ENCODE measurements at regions not wholly inside any gene's neighbourhood (a gene's known extent, or its start where the extent isn't known, plus 50 kb on each side); places are given as distances from the start of the nearest gene placed in this dataset.

GRCh38 chr13:88459331-88459730, 788.2 kb downstream of the SLITRK5 start:
- H3K4me2 ChIP-seq, result no peak overlapping the region
- CTCF ChIA-PET, result no interaction called here
- no peaks in the 10 kb centered on the region for H4K20me1 ChIP-seq (ENCODE audit: insufficient read depth)
- no peak overlapping the region for H2AFZ ChIP-seq
- no peak overlapping the region for H3K27ac ChIP-seq
- intact Hi-C loops (cut with micrococcal nuclease; ENCODE audit: unreplicated experiment), result no loop called here
- no peak for DNase-seq
- H3K9me3 ChIP-seq (ENCODE audit: insufficient read depth, low read depth), result no peaks in the 10 kb centered on the region
- H3K9me2 ChIP-seq (ENCODE audit: insufficient read depth), result no peaks in the 10 kb centered on the region
- no peaks in the 10 kb centered on the region for H3K27me3 ChIP-seq (ENCODE audit: insufficient read depth, low read depth)
- no peaks in the 10 kb centered on the region for H3K4me1 ChIP-seq (replicated peaks; ENCODE audit: insufficient read depth)
- no peaks in the 10 kb centered on the region for H3F3A ChIP-seq (ENCODE audit: insufficient read depth, low read depth)
- POLR2A ChIA-PET (ENCODE audit: unreplicated experiment), result no interaction called here
- H3K36me3 ChIP-seq (ENCODE audit: low read depth), result no peaks in the 10 kb centered on the region
- H3K79me2 ChIP-seq (ENCODE audit: low read depth), result no peaks in the 10 kb centered on the region
- H3K4me3 ChIP-seq, result no peak overlapping the region
- no peak for TF ChIP-seq EZH2 (IDR thresholded peaks at IDR 0.05; ENCODE audit: low read depth)
- TF ChIP-seq CTCF (conservative IDR thresholded peaks at IDR 0.05), result no peak
- BruUV-seq (replicated peaks), result no TSS peak

- intact Hi-C loops (cut with micrococcal nuclease; ENCODE audit: unreplicated experiment), result no loop called here
- no peak for TF ChIP-seq EZH2 (IDR thresholded peaks at IDR 0.05; ENCODE audit: low read depth)
- no peak for TF ChIP-seq CTCF (conservative IDR thresholded peaks at IDR 0.05)
- no peaks in the 10 kb centered on the region for H3F3A ChIP-seq (ENCODE audit: insufficient read depth, low read depth)
- ChIA-PET CTCF (no interaction called here), POLR2A (ENCODE audit: unreplicated experiment) (interaction anchor here (0.5 kb wide), 1 partner anchor 97 kb away, joined by 3 read pairs; no protein-coding TSS in a partner anchor)
- H3K9me3 ChIP-seq (ENCODE audit: insufficient read depth, low read depth), result no peaks in the 10 kb centered on the region
- no peaks in the 10 kb centered on the region for H3K27me3 ChIP-seq (ENCODE audit: insufficient read depth, low read depth)
- no peak for DNase-seq
- BruUV-seq (replicated peaks), result no TSS peak
- H3K79me2 ChIP-seq (ENCODE audit: low read depth), result no peaks in the 10 kb centered on the region
- no peak overlapping the region for H2AFZ ChIP-seq
- no peaks in the 10 kb centered on the region for H3K36me3 ChIP-seq (ENCODE audit: low read depth)
- H3K4me3 ChIP-seq, result no peak overlapping the region
- H3K4me1 ChIP-seq (replicated peaks; ENCODE audit: insufficient read depth), result no peaks in the 10 kb centered on the region
- H3K4me2 ChIP-seq, result no peak overlapping the region
- no peaks in the 10 kb centered on the region for H3K9me2 ChIP-seq (ENCODE audit: insufficient read depth)
- no peaks in the 10 kb centered on the region for H4K20me1 ChIP-seq (ENCODE audit: insufficient read depth)
- no peak overlapping the region for H3K27ac ChIP-seq
Measured at GRCh38 chr13:88461272-88462009, 790.3 kb downstream of the SLITRK5 start.

GRCh38 chr13:88464851-88465250, 793.7 kb downstream of the SLITRK5 start:
- TF ChIP-seq CTCF (conservative IDR thresholded peaks at IDR 0.05) (no peak), EZH2 (IDR thresholded peaks at IDR 0.05; ENCODE audit: low read depth) (no peak)
- no peak overlapping the region for H3K4me3 ChIP-seq
- H2AFZ ChIP-seq, result no peak overlapping the region
- H3K4me2 ChIP-seq, result no peak overlapping the region
- no peaks in the 10 kb centered on the region for H3K79me2 ChIP-seq (ENCODE audit: low read depth)
- no peaks in the 10 kb centered on the region for H3K27me3 ChIP-seq (ENCODE audit: insufficient read depth, low read depth)
- POLR2A ChIA-PET (ENCODE audit: unreplicated experiment), result no interaction called here
- no peaks in the 10 kb centered on the region for H3K4me1 ChIP-seq (replicated peaks; ENCODE audit: insufficient read depth)
- BruUV-seq (replicated peaks), result no TSS peak
- H4K20me1 ChIP-seq (ENCODE audit: insufficient read depth), result no peaks in the 10 kb centered on the region
- no peaks in the 10 kb centered on the region for H3K36me3 ChIP-seq (ENCODE audit: low read depth)
- no peak for DNase-seq
- CTCF ChIA-PET, result no interaction called here
- H3K27ac ChIP-seq, result no peak overlapping the region
- no peaks in the 10 kb centered on the region for H3F3A ChIP-seq (ENCODE audit: insufficient read depth, low read depth)
- no peaks in the 10 kb centered on the region for H3K9me2 ChIP-seq (ENCODE audit: insufficient read depth)
- intact Hi-C loops (cut with micrococcal nuclease; ENCODE audit: unreplicated experiment), result no loop called here
- no peaks in the 10 kb centered on the region for H3K9me3 ChIP-seq (ENCODE audit: insufficient read depth, low read depth)
